ENCODE measurements at regions not wholly inside any gene's neighbourhood (a gene's known extent, or its start where the extent isn't known, plus 50 kb on each side); places are given as distances from the start of the nearest gene placed in this dataset.

GRCh38 chr6:132213732-132214131, 187.5 kb downstream of the MOXD1 start:
- H3K9me3 ChIP-seq (replicated peaks) = no peaks in the 10 kb centered on the region
- DNase-seq (ENCODE audit: low read depth in 1 of 2, low spot score in 2 of 2) = no peak
- H3K36me3 ChIP-seq = no peaks in the 10 kb centered on the region
- no peak overlapping the region for H3K27ac ChIP-seq
- H3K4me1 ChIP-seq (replicated peaks) = no peaks in the 10 kb centered on the region
- H3K4me3 ChIP-seq = no peak overlapping the region
- no peaks in the 10 kb centered on the region for H3K27me3 ChIP-seq (replicated peaks)

GRCh38 chr6:132213191-132213590, 188.1 kb downstream of the MOXD1 start:
- Histone ChIP-seq H3K27me3 (replicated peaks) (no peaks in the 10 kb centered on the region), H3K4me3 (no peak overlapping the region), H3K36me3 (no peaks in the 10 kb centered on the region), H3K27ac (no peak overlapping the region), H3K4me1 (replicated peaks) (no peaks in the 10 kb centered on the region), H3K9me3 (replicated peaks) (no peaks in the 10 kb centered on the region)
- DNase-seq (ENCODE audit: low read depth in 1 of 2, low spot score in 2 of 2) = no peak

- Histone ChIP-seq H3K36me3 (no peaks in the 10 kb centered on the region), H3K4me3 (no peak overlapping the region), H3K4me1 (replicated peaks) (no peaks in the 10 kb centered on the region), H3K27me3 (replicated peaks) (no peaks in the 10 kb centered on the region), H3K9me3 (replicated peaks) (no peaks in the 10 kb centered on the region), H3K27ac (no peak overlapping the region)
- DNase-seq (ENCODE audit: low read depth in 1 of 2, low spot score in 2 of 2) = no peak
Observed at GRCh38 chr6:132210886-132211563, 190.2 kb downstream of the MOXD1 start.

GRCh38 chr6:132209351-132209750, 191.9 kb downstream of the MOXD1 start:
- no peak for DNase-seq (ENCODE audit: low read depth in 1 of 2, low spot score in 2 of 2)
- H3K4me3 ChIP-seq = no peak overlapping the region
- H3K9me3 ChIP-seq (replicated peaks) = no peaks in the 10 kb centered on the region
- no peak overlapping the region for H3K27ac ChIP-seq
- H3K27me3 ChIP-seq (replicated peaks) = no peaks in the 10 kb centered on the region
- no peaks in the 10 kb centered on the region for H3K4me1 ChIP-seq (replicated peaks)
- H3K36me3 ChIP-seq = no peaks in the 10 kb centered on the region

DNA sequence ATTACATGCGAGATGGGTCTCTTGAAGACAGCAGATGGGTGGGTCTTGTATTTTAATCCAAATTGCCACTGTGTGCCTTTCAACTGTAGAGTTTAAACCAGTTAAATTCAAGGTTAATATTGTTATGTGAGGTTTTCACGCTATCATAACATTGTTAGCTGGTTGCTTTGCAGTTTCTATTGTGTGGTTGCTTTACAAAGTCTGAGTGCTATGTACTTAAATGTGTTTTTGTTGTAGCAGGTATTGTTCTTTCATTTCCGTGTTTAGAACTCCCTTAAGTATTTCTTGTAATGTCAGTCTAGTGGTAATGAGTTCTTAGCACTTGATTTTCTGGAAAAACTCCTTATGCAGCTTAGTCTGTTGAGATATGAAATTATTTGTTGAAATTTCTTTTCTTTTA, 193.3 kb downstream of the MOXD1 start:
- Histone ChIP-seq H3K4me1 (replicated peaks) (peaks cover 2% of the 10 kb centered on the region), H3K4me3 (no peak overlapping the region), H3K27me3 (replicated peaks) (no peaks in the 10 kb centered on the region), H3K9me3 (replicated peaks) (no peaks in the 10 kb centered on the region), H3K27ac (no peak overlapping the region), H3K36me3 (no peaks in the 10 kb centered on the region)
- no peak for DNase-seq (ENCODE audit: low read depth in 1 of 2, low spot score in 2 of 2)

DNA sequence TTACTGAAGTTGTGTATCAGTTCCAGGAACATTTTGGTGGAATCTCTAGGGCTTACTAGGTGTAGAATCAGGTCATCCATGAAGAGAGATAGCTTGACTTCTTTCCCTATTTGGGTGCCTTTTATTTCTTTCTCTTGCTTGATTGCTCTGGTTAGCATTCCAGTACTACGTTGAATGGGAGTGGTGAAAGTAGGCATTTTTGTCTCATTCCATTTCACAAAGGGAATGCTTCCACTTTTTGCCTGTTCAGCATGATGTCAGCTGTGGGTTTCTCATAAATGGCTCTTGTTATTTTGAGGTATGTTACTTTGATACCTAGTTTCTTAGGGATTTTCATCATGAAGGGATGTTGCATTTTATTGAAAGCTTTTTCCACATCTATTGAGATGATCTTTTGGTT, 195.3 kb downstream of the MOXD1 start:
- Histone ChIP-seq H3K4me1 (replicated peaks) (peaks cover 10% of the 10 kb centered on the region), H3K36me3 (no peaks in the 10 kb centered on the region), H3K27ac (no peak overlapping the region), H3K4me3 (no peak overlapping the region), H3K9me3 (replicated peaks) (no peaks in the 10 kb centered on the region), H3K27me3 (replicated peaks) (no peaks in the 10 kb centered on the region)
- DNase-seq (ENCODE audit: low read depth in 1 of 2, low spot score in 2 of 2) = no peak

DNA sequence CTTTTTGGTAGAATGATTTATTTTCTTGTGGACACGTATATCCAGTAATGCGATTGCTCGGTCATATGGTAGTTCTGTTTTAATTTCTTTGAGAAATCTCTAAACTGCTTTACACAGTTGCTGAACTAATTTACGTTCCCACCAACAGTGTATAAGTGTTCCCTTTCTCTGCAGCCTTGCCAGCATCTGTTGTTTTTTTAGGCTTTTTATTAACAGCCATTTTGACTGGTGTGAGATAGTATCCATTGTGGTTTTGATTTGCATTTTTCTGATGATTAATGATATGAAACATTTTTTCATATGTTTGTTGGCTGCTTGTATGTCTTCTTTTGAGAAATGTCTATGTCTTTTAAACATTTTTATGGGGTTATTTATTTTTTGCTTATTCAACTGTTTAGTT, 196.7 kb downstream of the MOXD1 start:
- Histone ChIP-seq H3K27me3 (replicated peaks) (no peaks in the 10 kb centered on the region), H3K4me1 (replicated peaks) (peaks cover 15% of the 10 kb centered on the region), H3K27ac (no peak overlapping the region), H3K4me3 (no peak overlapping the region), H3K9me3 (replicated peaks) (no peaks in the 10 kb centered on the region), H3K36me3 (no peaks in the 10 kb centered on the region)
- no peak for DNase-seq (ENCODE audit: low read depth in 1 of 2, low spot score in 2 of 2)

- Histone ChIP-seq H3K9me3 (replicated peaks) (no peaks in the 10 kb centered on the region), H3K27ac (peak overlapping the region; percentile 3; the same call in 1 of the 2 replicates), H3K27me3 (replicated peaks) (no peaks in the 10 kb centered on the region), H3K4me3 (no peak overlapping the region), H3K4me1 (replicated peaks) (peaks cover 35% of the 10 kb centered on the region), H3K36me3 (no peaks in the 10 kb centered on the region)
- DNase-seq (ENCODE audit: low read depth in 1 of 2, low spot score in 2 of 2) = peak in 1 of 2 experiments; percentile 62
Observed at GRCh38 chr6:132202574-132202973, 198.7 kb downstream of the MOXD1 start.

- Histone ChIP-seq H3K4me3 (no peak overlapping the region), H3K27ac (peak overlapping the region; percentile 56), H3K36me3 (no peaks in the 10 kb centered on the region), H3K9me3 (replicated peaks) (no peaks in the 10 kb centered on the region), H3K27me3 (replicated peaks) (no peaks in the 10 kb centered on the region), H3K4me1 (replicated peaks) (peaks cover 38% of the 10 kb centered on the region)
- peak in 1 of 2 experiments; percentile 72 for DNase-seq (ENCODE audit: low read depth in 1 of 2, low spot score in 2 of 2)
Observed at GRCh38 chr6:132199343-132199742, 201.9 kb downstream of the MOXD1 start.

DNA sequence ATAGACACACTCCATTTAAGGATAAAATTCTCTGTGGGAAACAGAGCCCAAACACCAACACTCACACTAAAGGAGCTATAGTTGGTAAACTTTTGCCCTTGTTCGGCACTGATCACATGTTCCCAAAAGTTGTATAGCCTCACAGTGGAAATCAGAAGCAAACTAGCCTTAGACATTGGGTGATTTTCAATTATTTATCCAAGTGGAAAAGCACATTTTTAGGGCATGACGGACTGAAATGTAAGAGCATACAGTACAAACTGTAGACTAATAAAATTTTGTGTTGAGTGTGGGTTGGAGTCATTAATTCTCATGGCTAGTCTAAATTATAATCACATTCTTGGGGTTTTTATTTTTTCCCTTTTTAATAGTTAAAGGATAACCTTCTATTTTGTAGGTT, 202.4 kb downstream of the MOXD1 start:
- H3K4me3 ChIP-seq = no peak overlapping the region

DNA sequence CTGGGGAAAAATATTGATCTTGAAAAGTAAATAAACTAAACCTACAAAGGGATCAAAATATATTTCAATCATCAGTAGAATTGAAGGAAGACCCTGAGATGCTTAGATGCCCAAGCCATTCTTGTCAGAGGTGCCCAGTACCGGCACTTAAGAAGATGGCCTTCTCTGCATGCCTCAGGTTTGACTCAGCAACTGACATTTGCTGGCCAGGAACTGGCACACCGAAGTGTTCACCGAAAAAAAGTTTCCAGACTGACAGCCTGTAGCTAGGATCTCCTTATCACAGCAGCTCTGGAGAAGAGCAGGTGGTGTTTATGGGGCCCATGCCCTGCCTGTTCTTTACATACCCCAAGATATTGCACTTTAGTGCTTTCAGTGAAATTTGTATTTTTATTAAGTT, 203.2 kb downstream of the MOXD1 start:
- DNase-seq (ENCODE audit: low read depth in 1 of 2, low spot score in 2 of 2) = peak; percentile 40 to 61
- H3K27ac ChIP-seq = peak overlapping the region; percentile 56
- no peaks in the 10 kb centered on the region for H3K9me3 ChIP-seq (replicated peaks)
- no peaks in the 10 kb centered on the region for H3K27me3 ChIP-seq (replicated peaks)
- H3K36me3 ChIP-seq = no peaks in the 10 kb centered on the region
- H3K4me3 ChIP-seq = no peak overlapping the region
- peaks cover 37% of the 10 kb centered on the region for H3K4me1 ChIP-seq (replicated peaks)

More for the DNA sequence above, 202.4 kb downstream of the MOXD1 start:
- peak overlapping the region; percentile 56 for H3K27ac ChIP-seq
- DNase-seq (ENCODE audit: low read depth in 1 of 2, low spot score in 2 of 2) = peak in 1 of 2 experiments; percentile 67
- no peaks in the 10 kb centered on the region for H3K36me3 ChIP-seq
- no peaks in the 10 kb centered on the region for H3K9me3 ChIP-seq (replicated peaks)
- no peaks in the 10 kb centered on the region for H3K27me3 ChIP-seq (replicated peaks)
- peaks cover 38% of the 10 kb centered on the region for H3K4me1 ChIP-seq (replicated peaks)

GRCh38 chr6:132194529-132194928, 206.7 kb downstream of the MOXD1 start:
- Histone ChIP-seq H3K27me3 (replicated peaks) (no peaks in the 10 kb centered on the region), H3K27ac (no peak overlapping the region), H3K9me3 (replicated peaks) (no peaks in the 10 kb centered on the region), H3K4me1 (replicated peaks) (peaks cover 42% of the 10 kb centered on the region), H3K4me3 (no peak overlapping the region), H3K36me3 (no peaks in the 10 kb centered on the region)
- no peak for DNase-seq (ENCODE audit: low read depth in 1 of 2, low spot score in 2 of 2)

GRCh38 chr6:132192631-132193030, 208.6 kb downstream of the MOXD1 start:
- no peak for DNase-seq (ENCODE audit: low read depth in 1 of 2, low spot score in 2 of 2)
- Histone ChIP-seq H3K4me1 (replicated peaks) (peaks cover 33% of the 10 kb centered on the region), H3K27me3 (replicated peaks) (no peaks in the 10 kb centered on the region), H3K36me3 (no peaks in the 10 kb centered on the region), H3K9me3 (replicated peaks) (no peaks in the 10 kb centered on the region), H3K27ac (no peak overlapping the region), H3K4me3 (no peak overlapping the region)

- peaks cover 29% of the 10 kb centered on the region for H3K4me1 ChIP-seq (replicated peaks)
- H3K4me3 ChIP-seq = no peak overlapping the region
- H3K27ac ChIP-seq = peak overlapping the region; percentile 11; the same call in 1 of the 2 replicates
- DNase-seq (ENCODE audit: low read depth in 1 of 2, low spot score in 2 of 2) = peak in 1 of 2 experiments; percentile 18
- H3K9me3 ChIP-seq (replicated peaks) = no peaks in the 10 kb centered on the region
- no peaks in the 10 kb centered on the region for H3K36me3 ChIP-seq
- H3K27me3 ChIP-seq (replicated peaks) = no peaks in the 10 kb centered on the region
Observed at GRCh38 chr6:132190815-132191175, 210.5 kb downstream of the MOXD1 start.

Measured in SJSA1 (cell line).